IMR-90 (cell line): ENCODE measurements at regions not wholly inside any gene's neighbourhood (a gene's known extent, or its start where the extent isn't known, plus 50 kb on each side); places are given as distances from the start of the nearest gene placed in this dataset.

Source experiments
- ATAC-seq: fragments of 200-7000 bp; cut with Tn5 transposase; 2 replicates; pipeline ENCODE4 v1.9.1; 2020; ENCODE audit warnings: low read depth, mild to moderate bottlenecking, moderate library complexity
- BruUV-seq: library from RNA; stranded (reverse); fragments of 400-500 nt; replicated peaks from 2 replicates; lab custom pipeline; 2021; lab: Mats Ljungman, UMichigan
- CTCF ChIA-PET: fragments of 300-600 bp; formaldehyde crosslinking; extraction: SDS; loops from one replicate; lab custom pipeline; 2021; ENCODE audit warnings: antibody characterized with exemption; lab: Yijun Ruan, JAX
- POLR2A ChIA-PET: fragments of 300-600 bp; sonication (Branson Sonifier 250); formaldehyde crosslinking; loops from one replicate; lab custom pipeline; 2022; ENCODE audit warnings: antibody characterized with exemption; ENCODE audit not compliant: unreplicated experiment; lab: Charles Lee
- DNase-seq: peaks from one replicate; pipeline ENCODE4 v3.0.0; 2013
- H2AFZ ChIP-seq: replicated peaks from 2 replicates; pipeline ENCODE3; 2013; ENCODE audit warnings: low read length, mild to moderate bottlenecking; ENCODE audit not compliant: poor library complexity
- H2AK5ac ChIP-seq: 2 replicates; pipeline ENCODE4 v1.6.1; 2013; ENCODE audit warnings: low read depth, low read length, inconsistent platforms
- H2AK9ac ChIP-seq: replicated peaks from 2 replicates; pipeline ENCODE3; 2013; ENCODE audit warnings: mild to moderate bottlenecking, low read depth, low read length, moderate library complexity; ENCODE audit not compliant: poor library complexity
- H2BK120ac ChIP-seq: 2 replicates; pipeline ENCODE4 v1.6.1; 2013; ENCODE audit warnings: low read depth, low read length, inconsistent platforms
- H2BK15ac ChIP-seq: 3 replicates; pipeline ENCODE4 v1.6.1; 2013; ENCODE audit warnings: low read depth, low read length, inconsistent platforms
- H2BK20ac ChIP-seq: 2 replicates; pipeline ENCODE4 v1.6.1; 2013; ENCODE audit warnings: low read depth, mild to moderate bottlenecking, inconsistent platforms, low read length, moderate library complexity
- H2BK5ac ChIP-seq: 2 replicates; pipeline ENCODE4 v1.6.1; 2013; ENCODE audit warnings: mild to moderate bottlenecking, low read depth, low read length, inconsistent platforms; ENCODE audit not compliant: poor library complexity, severe bottlenecking
- H3K14ac ChIP-seq: replicated peaks from 2 replicates; pipeline ENCODE4 v1.6.1; 2013; ENCODE audit warnings: low read depth, low read length, inconsistent platforms
- H3K18ac ChIP-seq: 2 replicates; pipeline ENCODE4 v1.6.1; 2013; ENCODE audit warnings: low read depth, low read length, control low read depth
- H3K23ac ChIP-seq: 2 replicates; pipeline ENCODE4 v1.6.1; 2013; ENCODE audit warnings: low read depth, low read length, inconsistent platforms
- H3K27ac ChIP-seq: 2 replicates; pipeline ENCODE4 v1.5.1; 2013; ENCODE audit warnings: mild to moderate bottlenecking, control low read depth, low read length; ENCODE audit not compliant: insufficient read depth
- H3K27me3 ChIP-seq: 2 replicates; pipeline ENCODE4 v1.6.1; 2013; ENCODE audit warnings: low read length; ENCODE audit not compliant: control insufficient read depth, insufficient read depth
- H3K36me3 ChIP-seq: 2 replicates; pipeline ENCODE4 v1.6.1; 2013; ENCODE audit warnings: low read length, mixed read lengths; ENCODE audit not compliant: control insufficient read depth, insufficient read depth
- H3K4ac ChIP-seq: 2 replicates; pipeline ENCODE4 v1.6.1; 2013; ENCODE audit warnings: low read depth, low read length, inconsistent platforms
- H3K4me1 ChIP-seq: 2 replicates; pipeline ENCODE4 v1.6.1; 2013; ENCODE audit warnings: low read length, mixed read lengths; ENCODE audit not compliant: control insufficient read depth, insufficient read depth
- H3K4me2 ChIP-seq: 2 replicates; pipeline ENCODE4 v1.6.1; 2013; ENCODE audit warnings: low read depth, mild to moderate bottlenecking, control low read depth, low read length, moderate library complexity
- H3K4me3 ChIP-seq: 2 replicates; pipeline ENCODE4 v1.5.1; 2013; ENCODE audit warnings: low read depth, mild to moderate bottlenecking, control low read depth, low read length, moderate library complexity; ENCODE audit not compliant: insufficient read depth
- H3K56ac ChIP-seq: 2 replicates; pipeline ENCODE4 v1.6.1; 2013; ENCODE audit warnings: low read length, inconsistent platforms; ENCODE audit not compliant: insufficient read depth; ENCODE audit errors: extremely low read depth
- H3K79me1 ChIP-seq, 2 experiments: 2 replicates each; pipeline ENCODE4 v1.6.1; 2013; ENCODE audit warnings: low read length in 2 of 2, inconsistent platforms in 1 of 2, low read depth in 1 of 2
- H3K9ac ChIP-seq: 2 replicates; pipeline ENCODE4 v1.6.1; 2013; ENCODE audit warnings: low read depth, low read length, control low read depth
- H3K9me1 ChIP-seq: 2 replicates; pipeline ENCODE4 v1.6.1; 2013; ENCODE audit warnings: low read length, inconsistent platforms; ENCODE audit not compliant: insufficient read depth
- H3K9me3 ChIP-seq: 2 replicates; pipeline ENCODE4 v1.6.1; 2013; ENCODE audit warnings: low read length; ENCODE audit not compliant: control insufficient read depth, insufficient read depth
- H4K20me1 ChIP-seq: 2 replicates; pipeline ENCODE4 v1.6.1; 2013; ENCODE audit warnings: low read length, inconsistent platforms; ENCODE audit not compliant: insufficient read depth
- H4K5ac ChIP-seq: 2 replicates; pipeline ENCODE4 v1.6.1; 2013; ENCODE audit warnings: mild to moderate bottlenecking, low read depth, low read length, control low read depth
- H4K8ac ChIP-seq, 2 experiments: 2 replicates each; pipeline ENCODE4 v1.6.1; 2013; ENCODE audit warnings: low read depth in 2 of 2, low read length in 2 of 2, control low read depth in 1 of 2, inconsistent platforms in 1 of 2
- H4K91ac ChIP-seq: 2 replicates; pipeline ENCODE4 v1.6.1; 2013; ENCODE audit warnings: low read depth, low read length, inconsistent platforms; ENCODE audit not compliant: insufficient read depth
- BHLHE40 ChIP-seq: fragments of 150-350 bp; IDR thresholded peaks from 2 replicates; pipeline ENCODE4 v1.6.1; 2016; ENCODE audit warnings: mild to moderate bottlenecking, low read depth, low read length
- CHD1 ChIP-seq: IDR thresholded peaks from 2 replicates; pipeline ENCODE4 v1.6.1; 2012; ENCODE audit warnings: low read depth, low read length, improper control_type of control experiment
- FOS ChIP-seq: fragments of 150-350 bp; IDR thresholded peaks from 2 replicates; pipeline ENCODE4 v1.6.1; 2016; ENCODE audit warnings: low read depth, low read length
- MAFK ChIP-seq: IDR thresholded peaks from 2 replicates; pipeline ENCODE4 v1.6.1; 2012; ENCODE audit warnings: low read depth, low read length, improper control_type of control experiment
- MAZ ChIP-seq: IDR thresholded peaks from 2 replicates; pipeline ENCODE4 v1.6.1; 2012; ENCODE audit warnings: low read depth, mild to moderate bottlenecking, low read length, improper control_type of control experiment, moderate library complexity, borderline replicate concordance
- NFE2L2 ChIP-seq: fragments of 150-350 bp; IDR thresholded peaks from 2 replicates; pipeline ENCODE4 v1.6.1; 2016; ENCODE audit warnings: low read depth, mild to moderate bottlenecking, low read length
- POLR2A ChIP-seq: IDR thresholded peaks from 2 replicates; pipeline ENCODE4 v1.6.1; 2012; ENCODE audit warnings: mild to moderate bottlenecking, low read depth, low read length
- RAD21 ChIP-seq: IDR thresholded peaks from 2 replicates; pipeline ENCODE4 v1.6.1; 2012; ENCODE audit warnings: low read length, improper control_type of control experiment
- RCOR1 ChIP-seq: IDR thresholded peaks from 2 replicates; pipeline ENCODE4 v1.6.1; 2012; ENCODE audit warnings: mild to moderate bottlenecking, low read length, improper control_type of control experiment; ENCODE audit not compliant: insufficient replicate concordance
- RFX5 ChIP-seq: IDR thresholded peaks from 2 replicates; pipeline ENCODE4 v1.8.0; 2012; ENCODE audit warnings: low read depth, mild to moderate bottlenecking, low read length, moderate library complexity
- SMC3 ChIP-seq: fragments of 150-350 bp; IDR thresholded peaks from 2 replicates; pipeline ENCODE4 v1.6.1; 2016; ENCODE audit warnings: low read depth, mild to moderate bottlenecking, antibody characterized with exemption, low read length, moderate library complexity
- WGBS, 2 experiments: methylation state at CpG; one replicate each; pipeline versions ENCODE4 v1.1.5 to v1.1.7; 2013; ENCODE audit warnings: missing lambda C conversion rate in 2 of 2; ENCODE audit not compliant: insufficient read length in 1 of 2; ENCODE audit errors: extremely low coverage in 2 of 2; 5-methylcytosine and 5-hydroxymethylcytosine counted together
- dilution Hi-C: fragments of 300-500 bp; cut with HindIII; formaldehyde crosslinking; loops from one replicate; pipeline ENCODE4 v1.14.3; 2018; ENCODE audit warnings: low sequenced_read_pairs; ENCODE audit not compliant: unreplicated experiment
- in situ Hi-C: fragments of 300-500 bp; cut with MboI; formaldehyde crosslinking; loops from 3 replicates; pipeline ENCODE4 v1.14.3; 2019; ENCODE audit warnings: low sequenced_read_pairs, inconsistent platforms, mixed read lengths
- intact Hi-C: fragments of 100-400 bp; cut with micrococcal nuclease; formaldehyde crosslinking; loops from 2 replicates; pipeline ENCODE4 v1.10.0; 2022
- TF ChIP-seq, protein P1 (sequence below): conservative IDR thresholded peaks from 2 replicates; pipeline ENCODE4 v1.5.1; 2012; ENCODE audit warnings: mild to moderate bottlenecking, low read depth, low read length, improper control_type of control experiment
- TF ChIP-seq, protein P2 (sequence below): fragments of 150-350 bp; IDR thresholded peaks from 2 replicates; pipeline ENCODE4 v1.6.1; 2017; ENCODE audit warnings: mild to moderate bottlenecking, antibody characterized with exemption, low read length, low read depth
- TF ChIP-seq, protein P3 (sequence below): fragments of 150-350 bp; IDR thresholded peaks from 2 replicates; pipeline ENCODE4 v1.6.1; 2016; ENCODE audit warnings: low read depth, mild to moderate bottlenecking, low read length, moderate library complexity, borderline replicate concordance

DNA sequence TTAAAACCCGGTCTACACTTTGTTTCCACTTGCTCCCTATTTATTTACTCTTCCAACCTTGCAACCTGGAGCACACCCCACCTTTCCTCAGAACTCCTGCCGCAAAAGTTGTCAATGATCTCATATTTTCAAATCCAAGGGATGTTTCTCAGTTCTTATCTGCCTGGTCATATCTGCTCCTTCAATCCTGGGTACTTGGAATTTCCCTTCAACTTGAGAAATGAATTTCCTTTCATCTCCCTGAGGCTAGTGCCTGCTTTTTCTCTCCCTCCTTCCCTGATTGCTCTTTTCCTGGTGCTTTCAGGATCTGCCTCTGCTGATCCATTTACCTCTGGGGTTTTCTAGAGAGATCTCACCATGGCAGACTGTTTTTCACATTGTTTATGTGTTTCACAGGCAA, 154.8 kb upstream of the IRS2 start:
- POLR2A ChIA-PET: no interaction called here
- H3K79me1 ChIP-seq: no peaks in the 10 kb centered on the region
- H2AK5ac ChIP-seq: no peak overlapping the region
- H3K27me3 ChIP-seq: no peaks in the 10 kb centered on the region
- no peaks in the 10 kb centered on the region for H3K9me1 ChIP-seq
- no peak overlapping the region for H4K5ac ChIP-seq
- TF ChIP-seq, protein P1, sequence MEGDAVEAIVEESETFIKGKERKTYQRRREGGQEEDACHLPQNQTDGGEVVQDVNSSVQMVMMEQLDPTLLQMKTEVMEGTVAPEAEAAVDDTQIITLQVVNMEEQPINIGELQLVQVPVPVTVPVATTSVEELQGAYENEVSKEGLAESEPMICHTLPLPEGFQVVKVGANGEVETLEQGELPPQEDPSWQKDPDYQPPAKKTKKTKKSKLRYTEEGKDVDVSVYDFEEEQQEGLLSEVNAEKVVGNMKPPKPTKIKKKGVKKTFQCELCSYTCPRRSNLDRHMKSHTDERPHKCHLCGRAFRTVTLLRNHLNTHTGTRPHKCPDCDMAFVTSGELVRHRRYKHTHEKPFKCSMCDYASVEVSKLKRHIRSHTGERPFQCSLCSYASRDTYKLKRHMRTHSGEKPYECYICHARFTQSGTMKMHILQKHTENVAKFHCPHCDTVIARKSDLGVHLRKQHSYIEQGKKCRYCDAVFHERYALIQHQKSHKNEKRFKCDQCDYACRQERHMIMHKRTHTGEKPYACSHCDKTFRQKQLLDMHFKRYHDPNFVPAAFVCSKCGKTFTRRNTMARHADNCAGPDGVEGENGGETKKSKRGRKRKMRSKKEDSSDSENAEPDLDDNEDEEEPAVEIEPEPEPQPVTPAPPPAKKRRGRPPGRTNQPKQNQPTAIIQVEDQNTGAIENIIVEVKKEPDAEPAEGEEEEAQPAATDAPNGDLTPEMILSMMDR: no peak
- no peak for TF ChIP-seq MAFK
- no peak for TF ChIP-seq SMC3
- TF ChIP-seq RFX5: no peak
- no peak for TF ChIP-seq CHD1
- TF ChIP-seq, protein P2, sequence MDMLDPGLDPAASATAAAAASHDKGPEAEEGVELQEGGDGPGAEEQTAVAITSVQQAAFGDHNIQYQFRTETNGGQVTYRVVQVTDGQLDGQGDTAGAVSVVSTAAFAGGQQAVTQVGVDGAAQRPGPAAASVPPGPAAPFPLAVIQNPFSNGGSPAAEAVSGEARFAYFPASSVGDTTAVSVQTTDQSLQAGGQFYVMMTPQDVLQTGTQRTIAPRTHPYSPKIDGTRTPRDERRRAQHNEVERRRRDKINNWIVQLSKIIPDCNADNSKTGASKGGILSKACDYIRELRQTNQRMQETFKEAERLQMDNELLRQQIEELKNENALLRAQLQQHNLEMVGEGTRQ: no peak
- no peak for TF ChIP-seq RAD21
- TF ChIP-seq, protein P3, sequence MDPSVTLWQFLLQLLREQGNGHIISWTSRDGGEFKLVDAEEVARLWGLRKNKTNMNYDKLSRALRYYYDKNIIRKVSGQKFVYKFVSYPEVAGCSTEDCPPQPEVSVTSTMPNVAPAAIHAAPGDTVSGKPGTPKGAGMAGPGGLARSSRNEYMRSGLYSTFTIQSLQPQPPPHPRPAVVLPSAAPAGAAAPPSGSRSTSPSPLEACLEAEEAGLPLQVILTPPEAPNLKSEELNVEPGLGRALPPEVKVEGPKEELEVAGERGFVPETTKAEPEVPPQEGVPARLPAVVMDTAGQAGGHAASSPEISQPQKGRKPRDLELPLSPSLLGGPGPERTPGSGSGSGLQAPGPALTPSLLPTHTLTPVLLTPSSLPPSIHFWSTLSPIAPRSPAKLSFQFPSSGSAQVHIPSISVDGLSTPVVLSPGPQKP: no peak
- TF ChIP-seq MAZ: no peak
- TF ChIP-seq BHLHE40: no peak
- no peak for TF ChIP-seq FOS
- TF ChIP-seq NFE2L2: no peak
- no peak for TF ChIP-seq RCOR1
- no peak for TF ChIP-seq POLR2A
- H4K20me1 ChIP-seq: no peaks in the 10 kb centered on the region
- intact Hi-C loops: no loop called here
- dilution Hi-C loops: no loop called here
- H3K56ac ChIP-seq: no peak overlapping the region
- no peak overlapping the region for H2BK20ac ChIP-seq
- H3K23ac ChIP-seq: no peak overlapping the region
- in situ Hi-C loops: no loop called here
- H2AFZ ChIP-seq: no peak overlapping the region
- no peak overlapping the region for H3K18ac ChIP-seq
- no peak overlapping the region for H3K4me3 ChIP-seq
- H3K4ac ChIP-seq: no peak overlapping the region
- no peak overlapping the region for H2BK15ac ChIP-seq
- ATAC-seq: no peak
- CTCF ChIA-PET: no interaction called here
- no peak overlapping the region for H2AK9ac ChIP-seq
- peaks cover 2% of the 10 kb centered on the region; the same call in 1 of the 2 replicates for H3K9me3 ChIP-seq
- no CpG with 5 or more reads among the region's 2 CpGs for WGBS, 2 experiments
- H3K9ac ChIP-seq: no peak overlapping the region
- peaks cover 6% of the 10 kb centered on the region for H3K4me1 ChIP-seq
- no peak overlapping the region for H2BK5ac ChIP-seq
- no peak overlapping the region for H4K8ac ChIP-seq
- H3K27ac ChIP-seq: no peak overlapping the region
- no peak overlapping the region for H2BK120ac ChIP-seq
- no peak overlapping the region for H4K91ac ChIP-seq
- DNase-seq: no peak
- BruUV-seq: no TSS peak
- H3K4me2 ChIP-seq: no peak overlapping the region
- no peak overlapping the region for H3K14ac ChIP-seq
- H3K36me3 ChIP-seq: no peaks in the 10 kb centered on the region
